TTC549 (cell line): ENCODE measurements at regions not wholly inside any gene's neighbourhood (a gene's known extent, or its start where the extent isn't known, plus 50 kb on each side); places are given as distances from the start of the nearest gene placed in this dataset.

Experiments
- FAIRE-seq: peaks from 2 replicates; lab custom pipeline; 2012; peaks lifted over from hg19 to GRCh38; lab: Jason Lieb, UNC

GRCh38 chr10:78187371-78187770 is 153.7 kb downstream of the RPS24 start:
- FAIRE-seq, result no peak

GRCh38 chr10:78188446-78188845 is 154.8 kb downstream of the RPS24 start:
- FAIRE-seq, result no peak

- no peak for FAIRE-seq
These were observed 156.6 kb downstream of the RPS24 start for GRCh38 chr10:78190051-78190825.

- no peak for FAIRE-seq
These were observed 157.6 kb downstream of the RPS24 start for GRCh38 chr10:78191301-78191700.

- FAIRE-seq, result no peak
These were observed 159.5 kb downstream of the RPS24 start for GRCh38 chr10:78193189-78193588.

- no peak for FAIRE-seq
These were observed 160.4 kb downstream of the RPS24 start for GRCh38 chr10:78194050-78194449.

- FAIRE-seq, result no peak
These were observed 161.1 kb downstream of the RPS24 start for GRCh38 chr10:78194539-78195402.

GRCh38 chr10:78196396-78196795 is 162.7 kb downstream of the RPS24 start:
- no peak for FAIRE-seq

GRCh38 chr10:78196964-78197363 is 163.3 kb downstream of the RPS24 start:
- no peak for FAIRE-seq

- no peak for FAIRE-seq
These were observed 164.1 kb downstream of the RPS24 start for GRCh38 chr10:78197628-78198272.

GRCh38 chr10:78199005-78199725 is 165.5 kb downstream of the RPS24 start:
- no peak for FAIRE-seq

- no peak for FAIRE-seq
These were observed 166.1 kb downstream of the RPS24 start for GRCh38 chr10:78199759-78200158.

- no peak for FAIRE-seq
These were observed 167.0 kb downstream of the RPS24 start for GRCh38 chr10:78200686-78201085.

GRCh38 chr10:78202386-78202785 is 168.7 kb downstream of the RPS24 start:
- FAIRE-seq, result no peak

GRCh38 chr10:78203915-78204818 is 170.5 kb downstream of the RPS24 start:
- no peak for FAIRE-seq

GRCh38 chr10:78205457-78206016 is 171.9 kb downstream of the RPS24 start:
- no peak for FAIRE-seq

GRCh38 chr10:78207216-78207615 is 173.6 kb downstream of the RPS24 start:
- FAIRE-seq, result no peak

GRCh38 chr10:78207776-78208175 is 174.1 kb downstream of the RPS24 start:
- FAIRE-seq, result no peak

- FAIRE-seq, result no peak
These were observed 176.3 kb downstream of the RPS24 start for GRCh38 chr10:78209970-78210369.

GRCh38 chr10:78210548-78210947 is 176.9 kb downstream of the RPS24 start:
- no peak for FAIRE-seq

- no peak for FAIRE-seq
These were observed 177.3 kb downstream of the RPS24 start for GRCh38 chr10:78210976-78211375.
